Smooth muscle cell (in vitro differentiated cells): ENCODE measurements at regions not wholly inside any gene's neighbourhood (a gene's known extent, or its start where the extent isn't known, plus 50 kb on each side); places are given as distances from the start of the nearest gene placed in this dataset.

Source experiments
- DNase-seq: peaks from one replicate; lab custom pipeline; 2025; ENCODE audit not compliant: unreplicated experiment; lab: John Stamatoyannopoulos, UW
- H2AFZ ChIP-seq: fragments of 200-600 bp; sonication (generic); 2 replicates; pipeline ENCODE4 v1.6.0; 2016; ENCODE audit warnings: antibody characterized with exemption, low read depth, mild to moderate bottlenecking
- H3F3A ChIP-seq: fragments of 200-600 bp; sonication (generic); 2 replicates; pipeline ENCODE4 v1.6.0; 2017; ENCODE audit warnings: antibody characterized with exemption, low read depth
- H3K27ac ChIP-seq: fragments of 200-600 bp; sonication (generic); 2 replicates; pipeline ENCODE4 v1.5.1; 2016; ENCODE audit warnings: low read depth, mild to moderate bottlenecking
- H3K27me3 ChIP-seq: fragments of 200-600 bp; sonication (generic); 2 replicates; pipeline ENCODE4 v1.6.1; 2016; ENCODE audit warnings: low read depth, mild to moderate bottlenecking
- H3K36me3 ChIP-seq: fragments of 200-600 bp; sonication (generic); 2 replicates; pipeline ENCODE4 v1.5.1; 2016; ENCODE audit warnings: low read depth
- H3K4me1 ChIP-seq: fragments of 200-600 bp; sonication (generic); 2 replicates; pipeline ENCODE4 v1.5.1; 2016; ENCODE audit warnings: low read depth
- H3K4me2 ChIP-seq: fragments of 200-600 bp; sonication (generic); 2 replicates; pipeline ENCODE4 v1.6.0; 2016; ENCODE audit warnings: mild to moderate bottlenecking
- H3K4me3 ChIP-seq: fragments of 200-600 bp; sonication (generic); 2 replicates; pipeline ENCODE4 v1.5.1; 2016; ENCODE audit warnings: mild to moderate bottlenecking
- H3K79me2 ChIP-seq: fragments of 200-600 bp; sonication (generic); 2 replicates; pipeline ENCODE4 v1.6.0; 2016; ENCODE audit warnings: low read depth, mild to moderate bottlenecking
- H3K9ac ChIP-seq: fragments of 200-600 bp; sonication (generic); 2 replicates; pipeline ENCODE4 v1.6.0; 2016; ENCODE audit warnings: low read depth
- H3K9me3 ChIP-seq: fragments of 200-600 bp; sonication (generic); replicated peaks from 2 replicates; pipeline ENCODE4 v1.5.1; 2016; ENCODE audit warnings: low read depth
- H4K20me1 ChIP-seq: fragments of 200-600 bp; sonication (generic); 2 replicates; pipeline ENCODE4 v1.6.0; 2016; ENCODE audit warnings: low read depth
- WGBS: methylation state at CpG from one replicate; pipeline ENCODE4 v1.1.7; 2016; ENCODE audit warnings: low lambda C conversion rate; 5-methylcytosine and 5-hydroxymethylcytosine counted together
- TF ChIP-seq, protein P1 (sequence below): fragments of 200-600 bp; sonication (generic); IDR thresholded peaks from 2 replicates; pipeline ENCODE4 v1.5.1; 2017; ENCODE audit warnings: borderline replicate concordance, mild to moderate bottlenecking, antibody characterized with exemption; ENCODE audit not compliant: insufficient read depth, poor library complexity, severe bottlenecking

- no peaks in the 10 kb centered on the region for H3K79me2 ChIP-seq
- TF ChIP-seq, protein P1, sequence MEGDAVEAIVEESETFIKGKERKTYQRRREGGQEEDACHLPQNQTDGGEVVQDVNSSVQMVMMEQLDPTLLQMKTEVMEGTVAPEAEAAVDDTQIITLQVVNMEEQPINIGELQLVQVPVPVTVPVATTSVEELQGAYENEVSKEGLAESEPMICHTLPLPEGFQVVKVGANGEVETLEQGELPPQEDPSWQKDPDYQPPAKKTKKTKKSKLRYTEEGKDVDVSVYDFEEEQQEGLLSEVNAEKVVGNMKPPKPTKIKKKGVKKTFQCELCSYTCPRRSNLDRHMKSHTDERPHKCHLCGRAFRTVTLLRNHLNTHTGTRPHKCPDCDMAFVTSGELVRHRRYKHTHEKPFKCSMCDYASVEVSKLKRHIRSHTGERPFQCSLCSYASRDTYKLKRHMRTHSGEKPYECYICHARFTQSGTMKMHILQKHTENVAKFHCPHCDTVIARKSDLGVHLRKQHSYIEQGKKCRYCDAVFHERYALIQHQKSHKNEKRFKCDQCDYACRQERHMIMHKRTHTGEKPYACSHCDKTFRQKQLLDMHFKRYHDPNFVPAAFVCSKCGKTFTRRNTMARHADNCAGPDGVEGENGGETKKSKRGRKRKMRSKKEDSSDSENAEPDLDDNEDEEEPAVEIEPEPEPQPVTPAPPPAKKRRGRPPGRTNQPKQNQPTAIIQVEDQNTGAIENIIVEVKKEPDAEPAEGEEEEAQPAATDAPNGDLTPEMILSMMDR: no peak
- no peaks in the 10 kb centered on the region for H3K4me1 ChIP-seq
- H3K27ac ChIP-seq: no peak overlapping the region
- H3K9ac ChIP-seq: no peak overlapping the region
- WGBS: 75% methylated on average over 1 of the region's 1 CpG
- no peak overlapping the region for H3K4me3 ChIP-seq
- no peaks in the 10 kb centered on the region for H3K9me3 ChIP-seq
- DNase-seq: no peak
- no peaks in the 10 kb centered on the region for H3K27me3 ChIP-seq
- H3F3A ChIP-seq: no peaks in the 10 kb centered on the region
- H2AFZ ChIP-seq: no peak overlapping the region
- no peak overlapping the region for H3K4me2 ChIP-seq
- H3K36me3 ChIP-seq: no peaks in the 10 kb centered on the region
- no peaks in the 10 kb centered on the region for H4K20me1 ChIP-seq
Observed at GRCh38 chr3:76198086-76198485, 412.7 kb upstream of the ZNF717 start.

- Histone ChIP-seq H3K27ac (no peak overlapping the region), H3K4me2 (no peak overlapping the region), H3K9ac (no peak overlapping the region), H3K4me1 (no peaks in the 10 kb centered on the region), H3K4me3 (no peak overlapping the region), H3K36me3 (no peaks in the 10 kb centered on the region), H3F3A (no peaks in the 10 kb centered on the region), H3K79me2 (no peaks in the 10 kb centered on the region), H2AFZ (no peak overlapping the region), H3K27me3 (no peaks in the 10 kb centered on the region), H3K9me3 (no peaks in the 10 kb centered on the region), H4K20me1 (no peaks in the 10 kb centered on the region)
- 79% methylated on average over 5 of the region's 5 CpGs for WGBS
- no peak for DNase-seq
- TF ChIP-seq, protein P1: no peak
Observed at GRCh38 chr3:76199382-76199781, 414.0 kb upstream of the ZNF717 start.

DNA sequence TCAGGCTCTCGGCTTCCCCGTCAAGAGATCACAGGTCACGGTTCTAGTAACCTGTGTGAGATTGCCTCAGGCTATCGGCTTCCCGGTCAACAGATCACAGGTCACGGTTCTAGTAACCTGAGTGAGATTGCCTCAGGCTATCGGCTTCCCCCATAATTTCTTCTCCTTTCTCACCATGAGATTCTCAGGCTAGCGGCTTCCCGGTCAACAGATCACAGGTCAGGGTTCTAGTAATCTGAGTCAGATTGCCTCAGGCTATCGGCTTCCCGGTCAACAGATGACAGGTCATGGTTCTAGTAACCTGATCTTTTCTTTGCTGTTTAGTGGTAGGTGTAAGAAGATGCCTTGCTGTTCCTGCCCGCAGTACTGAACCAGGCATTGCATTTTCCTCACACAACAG, 418.2 kb upstream of the ZNF717 start:
- no peak for DNase-seq
- no peak overlapping the region for H3K9ac ChIP-seq

DNA sequence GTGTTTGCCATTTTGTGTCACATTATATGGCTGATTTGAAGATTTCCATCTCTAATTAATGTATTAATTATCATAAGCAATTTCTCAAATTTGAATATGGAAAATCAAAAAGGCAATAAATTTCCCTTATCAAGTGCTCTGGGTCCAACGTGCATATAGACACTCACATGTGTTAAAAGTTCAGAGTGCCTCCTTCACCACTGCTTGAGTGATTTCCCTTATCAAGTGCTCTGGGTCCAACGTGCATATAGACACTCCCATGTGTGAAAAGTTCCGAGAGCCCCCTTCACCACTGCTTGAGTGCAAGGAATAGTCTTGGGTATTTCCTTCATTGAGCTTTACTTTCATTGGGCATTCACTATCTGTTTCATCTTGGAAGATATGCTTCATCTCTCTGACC, 421.0 kb upstream of the ZNF717 start:
- H3K4me2 ChIP-seq: no peak overlapping the region
- no peak overlapping the region for H3K27ac ChIP-seq
- H3F3A ChIP-seq: no peaks in the 10 kb centered on the region
- DNase-seq: no peak
- no peak overlapping the region for H3K4me3 ChIP-seq
- no peaks in the 10 kb centered on the region for H3K36me3 ChIP-seq
- TF ChIP-seq, protein P1: no peak
- H3K9ac ChIP-seq: no peak overlapping the region
- no peaks in the 10 kb centered on the region for H3K4me1 ChIP-seq
- H4K20me1 ChIP-seq: no peaks in the 10 kb centered on the region
- H3K9me3 ChIP-seq: no peaks in the 10 kb centered on the region
- H3K79me2 ChIP-seq: no peaks in the 10 kb centered on the region
- no peaks in the 10 kb centered on the region for H3K27me3 ChIP-seq
- 80% methylated on average over 3 of the region's 3 CpGs for WGBS
- H2AFZ ChIP-seq: no peak overlapping the region

More for the DNA sequence above, 418.2 kb upstream of the ZNF717 start:
- WGBS: 79% methylated on average over 12 of the region's 12 CpGs
- no peaks in the 10 kb centered on the region for H3K27me3 ChIP-seq
- no peaks in the 10 kb centered on the region for H3K79me2 ChIP-seq
- H3K27ac ChIP-seq: no peak overlapping the region
- TF ChIP-seq, protein P1: no peak
- no peak overlapping the region for H3K4me3 ChIP-seq
- no peaks in the 10 kb centered on the region for H3F3A ChIP-seq
- no peaks in the 10 kb centered on the region for H3K9me3 ChIP-seq
- H3K36me3 ChIP-seq: no peaks in the 10 kb centered on the region
- no peak overlapping the region for H3K4me2 ChIP-seq
- no peaks in the 10 kb centered on the region for H3K4me1 ChIP-seq
- H2AFZ ChIP-seq: no peak overlapping the region
- H4K20me1 ChIP-seq: no peaks in the 10 kb centered on the region
